Ecto neural progenitor cell (in vitro differentiated cells): ENCODE measurements at regions not wholly inside any gene's neighbourhood (a gene's known extent, or its start where the extent isn't known, plus 50 kb on each side); places are given as distances from the start of the nearest gene placed in this dataset.
A peak's percentile ranks its signal among the peaks of the same experiment; 100 is the strongest.
"Not testable (repeated sequence)": the region's sequence is repeated elsewhere in the genome, so short reads cannot be mapped to it uniquely, and the experiment has no call there.

Experiments used
- DNase-seq: peaks from one replicate; pipeline ENCODE4 v3.0.0-alpha.2; 2018; ENCODE audit warnings: low spot score

GRCh38 chr6:119957195-119957594, 607.6 kb upstream of the MAN1A1 start:
- peak; percentile 51 for DNase-seq

- DNase-seq, result no peak
Measured at GRCh38 chr6:119952696-119953095, 603.1 kb upstream of the MAN1A1 start.

- DNase-seq, result no peak
Measured at GRCh38 chr6:119950681-119951080, 601.1 kb upstream of the MAN1A1 start.

- DNase-seq, result no peak
Measured at GRCh38 chr6:119942078-119942752, 592.7 kb upstream of the MAN1A1 start.

- DNase-seq, result no peak
Measured at GRCh38 chr6:119938752-119939151, 589.2 kb upstream of the MAN1A1 start.

GRCh38 chr6:119934816-119935215, 585.3 kb upstream of the MAN1A1 start:
- no peak for DNase-seq

GRCh38 chr6:119929121-119929520, 579.6 kb upstream of the MAN1A1 start:
- DNase-seq, result no peak

- not testable (repeated sequence) for DNase-seq
Measured at GRCh38 chr6:119924888-119925287, 575.3 kb upstream of the MAN1A1 start.

GRCh38 chr6:119922814-119923213, 573.3 kb upstream of the MAN1A1 start:
- DNase-seq, result no peak

- DNase-seq, result no peak
Measured at GRCh38 chr6:119921491-119922010, 572.0 kb upstream of the MAN1A1 start.

- DNase-seq, result no peak
Measured at GRCh38 chr6:119917186-119917585, 567.6 kb upstream of the MAN1A1 start.

- DNase-seq, result no peak
Measured at GRCh38 chr6:119915971-119916370, 566.4 kb upstream of the MAN1A1 start.

- no peak for DNase-seq
Measured at GRCh38 chr6:119908157-119908556, 558.6 kb upstream of the MAN1A1 start.

- no peak for DNase-seq
Measured at GRCh38 chr6:119902681-119903080, 553.1 kb upstream of the MAN1A1 start.

- no peak for DNase-seq
Measured at GRCh38 chr6:119896806-119897205, 547.2 kb upstream of the MAN1A1 start.

- no peak for DNase-seq
Measured at GRCh38 chr6:119895626-119896025, 546.1 kb upstream of the MAN1A1 start.

GRCh38 chr6:119894811-119895210, 545.2 kb upstream of the MAN1A1 start:
- no peak for DNase-seq

- no peak for DNase-seq
Measured at GRCh38 chr6:119891644-119892043, 542.1 kb upstream of the MAN1A1 start.

- DNase-seq, result no peak
Measured at GRCh38 chr6:119891206-119891605, 541.6 kb upstream of the MAN1A1 start.

GRCh38 chr6:119890470-119890869, 540.9 kb upstream of the MAN1A1 start:
- DNase-seq, result no peak

GRCh38 chr6:119887666-119888065, 538.1 kb upstream of the MAN1A1 start:
- no peak for DNase-seq

- DNase-seq, result no peak
Measured at GRCh38 chr6:119881416-119881815, 531.9 kb upstream of the MAN1A1 start.

- no peak for DNase-seq
Measured at GRCh38 chr6:119880840-119881239, 531.3 kb upstream of the MAN1A1 start.

GRCh38 chr6:119879731-119880130, 530.2 kb upstream of the MAN1A1 start:
- DNase-seq, result no peak
